HG03280 (cell line): ENCODE measurements at regions not wholly inside any gene's neighbourhood (a gene's known extent, or its start where the extent isn't known, plus 50 kb on each side); places are given as distances from the start of the nearest gene placed in this dataset.

ENCODE experiments used
- ATAC-seq: cut with Tn5 transposase; IDR thresholded peaks from one replicate; pipeline ENCODE4 v1.9.1; 2021; ENCODE audit warnings: mild to moderate bottlenecking, moderate library complexity; ENCODE audit not compliant: unreplicated experiment

- ATAC-seq: no peak
These were observed 134.6 kb downstream of the AASDHPPT start for GRCh38 chr11:106212081-106212480.

GRCh38 chr11:106216281-106216680 is 138.8 kb downstream of the AASDHPPT start:
- ATAC-seq: no peak

GRCh38 chr11:106217456-106217855 is 140.0 kb downstream of the AASDHPPT start:
- ATAC-seq: no peak

- ATAC-seq: no peak
These were observed 140.6 kb downstream of the AASDHPPT start for GRCh38 chr11:106218106-106218505.

GRCh38 chr11:106222626-106223025 is 145.2 kb downstream of the AASDHPPT start:
- ATAC-seq: no peak

- ATAC-seq: no peak
These were observed 146.7 kb downstream of the AASDHPPT start for GRCh38 chr11:106224172-106224571.

GRCh38 chr11:106228996-106229395 is 151.5 kb downstream of the AASDHPPT start:
- ATAC-seq: no peak

- no peak for ATAC-seq
These were observed 154.1 kb downstream of the AASDHPPT start for GRCh38 chr11:106231591-106231990.

- ATAC-seq: no peak
These were observed 155.7 kb downstream of the AASDHPPT start for GRCh38 chr11:106233191-106233590.

- no peak for ATAC-seq
These were observed 157.3 kb downstream of the AASDHPPT start for GRCh38 chr11:106234794-106235193.

- no peak for ATAC-seq
These were observed 158.8 kb downstream of the AASDHPPT start for GRCh38 chr11:106236295-106236694.

- no peak for ATAC-seq
These were observed 161.4 kb downstream of the AASDHPPT start for GRCh38 chr11:106238704-106239360.

GRCh38 chr11:106241601-106242257 is 164.3 kb downstream of the AASDHPPT start:
- no peak for ATAC-seq

GRCh38 chr11:106242718-106243415 is 165.4 kb downstream of the AASDHPPT start:
- ATAC-seq: no peak

- no peak for ATAC-seq
These were observed 169.0 kb downstream of the AASDHPPT start for GRCh38 chr11:106246495-106246894.

GRCh38 chr11:106249617-106250239 is 172.3 kb downstream of the AASDHPPT start:
- ATAC-seq: no peak

GRCh38 chr11:106262852-106263251 is 185.4 kb downstream of the AASDHPPT start:
- no peak for ATAC-seq

GRCh38 chr11:106263527-106263926 is 186.1 kb downstream of the AASDHPPT start:
- ATAC-seq: no peak

- no peak for ATAC-seq
These were observed 193.6 kb downstream of the AASDHPPT start for GRCh38 chr11:106271086-106271485.

GRCh38 chr11:106271686-106272085 is 194.2 kb downstream of the AASDHPPT start:
- no peak for ATAC-seq

GRCh38 chr11:106275151-106275550 is 197.7 kb downstream of the AASDHPPT start:
- ATAC-seq: no peak

- no peak for ATAC-seq
These were observed 198.7 kb downstream of the AASDHPPT start for GRCh38 chr11:106276126-106276525.
